NCI-H1436 (cell line): ENCODE measurements at regions not wholly inside any gene's neighbourhood (a gene's known extent, or its start where the extent isn't known, plus 50 kb on each side); places are given as distances from the start of the nearest gene placed in this dataset.

Experiments
- DNase-seq: peaks from one replicate; lab custom pipeline; 2025; lab: John Stamatoyannopoulos, UW

DNA sequence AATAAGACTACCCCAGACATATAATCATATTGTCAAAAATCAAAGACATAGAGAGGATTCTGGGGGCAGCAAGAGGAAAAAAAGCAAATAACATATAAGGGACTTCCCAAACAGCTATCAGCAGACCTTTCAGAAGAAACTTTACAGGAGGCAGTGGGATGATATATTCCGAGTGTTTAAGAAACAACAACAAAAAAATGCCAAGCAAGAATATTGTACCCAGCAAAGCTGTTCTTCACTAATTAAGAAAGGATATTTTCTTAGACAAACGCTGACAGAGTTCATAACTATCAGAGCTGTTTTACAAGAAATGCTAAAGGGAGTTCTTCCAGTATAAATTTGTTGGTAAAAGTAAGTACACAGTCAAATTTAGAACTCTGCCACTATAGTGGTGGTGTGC, 243.3 kb upstream of the AFDN start:
- DNase-seq: no peak

DNA sequence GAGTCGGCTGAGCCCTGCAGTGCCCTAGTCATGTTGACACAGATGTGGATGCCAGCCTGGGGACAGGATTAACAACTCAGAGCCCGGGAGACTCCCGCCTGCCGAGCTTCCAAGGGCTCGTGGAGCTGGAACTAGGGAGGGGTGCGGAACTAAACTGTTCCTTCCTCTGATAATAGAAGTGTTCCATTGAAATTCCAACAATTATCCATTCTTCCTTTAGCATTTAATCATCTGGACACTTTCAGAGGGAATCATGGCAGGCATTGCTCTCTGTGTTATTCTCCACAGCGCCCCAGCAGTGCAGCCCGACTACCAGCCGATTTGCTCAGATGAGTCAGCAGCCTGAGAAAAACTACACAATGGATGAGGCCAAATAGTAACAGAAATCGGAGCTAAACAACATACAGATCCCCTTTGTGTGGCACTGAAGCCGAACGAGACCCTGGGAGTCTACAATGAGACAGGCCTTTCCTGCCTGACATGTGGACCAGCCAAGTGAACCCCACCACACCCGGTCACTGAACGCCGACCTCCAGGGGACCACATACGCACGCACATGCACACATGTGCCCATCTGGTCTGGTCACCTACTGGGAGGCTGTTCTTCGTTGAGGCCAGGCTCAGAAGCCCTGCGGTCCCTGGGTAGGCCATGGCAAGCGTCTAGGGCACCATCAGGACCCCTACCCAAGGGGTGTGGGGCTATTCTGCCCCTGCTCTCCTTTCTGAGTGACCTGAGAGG, 238.4 kb upstream of the AFDN start:
- DNase-seq: no peak

DNA sequence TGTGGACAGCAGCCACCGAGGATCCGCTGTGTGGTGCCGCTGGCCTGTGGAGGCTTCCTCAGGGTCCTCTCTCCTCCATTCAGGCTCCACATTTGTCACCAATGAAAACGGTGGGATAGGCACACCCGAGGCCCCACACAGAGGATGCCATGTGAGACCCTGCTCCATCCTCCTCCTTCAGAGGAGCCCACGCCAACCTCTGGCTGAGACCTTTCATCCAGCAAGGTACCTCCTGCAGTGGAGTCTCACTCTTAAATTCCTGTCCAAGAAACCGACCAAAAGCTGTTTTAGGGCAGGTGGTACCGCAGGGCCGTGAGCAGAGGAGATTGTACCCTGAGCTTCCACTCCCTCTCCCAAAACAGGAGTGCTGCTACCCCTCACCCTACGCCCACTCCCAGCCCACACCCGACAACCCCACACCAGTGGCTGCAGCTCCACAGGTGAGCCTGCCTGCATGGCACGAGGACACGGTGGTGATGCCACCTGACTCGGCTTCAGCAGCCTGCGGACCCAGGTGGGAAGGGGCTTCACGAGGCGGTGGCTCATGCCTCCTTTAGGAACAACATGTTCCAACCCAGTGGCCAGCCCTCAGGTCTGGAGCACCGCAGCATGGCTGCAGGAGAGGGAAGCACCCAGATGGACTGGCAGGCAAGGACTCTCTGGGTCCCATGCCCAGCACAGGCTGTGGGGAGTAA, 237.6 kb upstream of the AFDN start:
- no peak for DNase-seq

DNA sequence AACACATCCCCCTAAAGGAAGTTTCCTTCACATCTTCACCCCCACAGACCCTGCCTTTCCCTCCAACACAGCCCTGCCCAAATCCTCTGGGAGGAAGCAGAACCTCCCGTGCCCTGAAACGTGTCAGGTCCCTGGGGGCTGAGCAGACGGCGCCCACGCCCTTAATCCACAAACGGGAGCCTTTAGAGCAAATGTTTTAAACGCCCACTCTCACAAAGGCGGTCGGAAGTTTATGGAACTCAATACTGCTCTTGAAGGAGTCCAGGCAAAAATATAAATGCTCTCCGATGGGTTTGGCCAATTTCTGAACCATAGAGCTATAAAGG, 237.1 kb upstream of the AFDN start:
- DNase-seq: no peak

DNA sequence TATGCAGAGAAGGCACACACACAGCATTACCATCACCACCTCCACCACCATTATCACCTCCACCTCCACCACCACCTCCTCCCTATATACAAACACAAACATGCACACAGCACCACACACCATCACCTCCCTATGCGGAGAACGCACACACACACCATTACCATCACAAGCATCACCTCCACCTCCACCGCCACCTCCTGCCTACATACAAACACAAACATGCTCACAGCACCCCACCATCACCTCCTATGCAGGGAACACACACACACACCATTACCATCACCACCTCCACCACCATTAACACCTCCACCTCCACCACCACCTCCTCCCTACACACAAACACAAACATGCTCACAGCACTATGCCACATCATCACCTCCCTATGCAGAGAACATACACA, 236.5 kb upstream of the AFDN start:
- no peak for DNase-seq
